KMS-11 (cell line): ENCODE measurements at regions not wholly inside any gene's neighbourhood (a gene's known extent, or its start where the extent isn't known, plus 50 kb on each side); places are given as distances from the start of the nearest gene placed in this dataset.

Experiments
- H2AFZ ChIP-seq: fragments of 200-600 bp; sonication (generic); 2 replicates; pipeline ENCODE4 v1.6.1; 2016; ENCODE audit warnings: antibody characterized with exemption, mixed run types, low read depth
- H3K27ac ChIP-seq: fragments of 200-600 bp; sonication (generic); 2 replicates; pipeline ENCODE4 v1.6.1; 2016; ENCODE audit warnings: mild to moderate bottlenecking, mixed run types
- H3K27me3 ChIP-seq: fragments of 200-600 bp; sonication (generic); 2 replicates; pipeline ENCODE4 v1.6.1; 2017; ENCODE audit warnings: mild to moderate bottlenecking, low read depth, mixed run types, moderate library complexity; ENCODE audit not compliant: insufficient read depth
- H3K36me3 ChIP-seq: fragments of 200-600 bp; sonication (generic); 2 replicates; pipeline ENCODE4 v1.6.1; 2017; ENCODE audit warnings: mild to moderate bottlenecking, mixed run types; ENCODE audit not compliant: insufficient read depth
- H3K4me1 ChIP-seq: fragments of 200-600 bp; sonication (generic); 2 replicates; pipeline ENCODE4 v1.6.1; 2016; ENCODE audit warnings: mild to moderate bottlenecking, low read depth, mixed run types; ENCODE audit not compliant: poor library complexity, severe bottlenecking
- H3K4me2 ChIP-seq: fragments of 200-600 bp; sonication (generic); 2 replicates; pipeline ENCODE4 v1.7.0; 2016; ENCODE audit warnings: mild to moderate bottlenecking, mixed run types
- H3K4me3 ChIP-seq: fragments of 200-600 bp; sonication (generic); IDR thresholded peaks from 2 replicates; pipeline ENCODE4 v1.6.1; 2017; ENCODE audit warnings: low read depth, low read length, mixed read lengths; ENCODE audit not compliant: insufficient read depth
- H3K79me2 ChIP-seq: fragments of 200-600 bp; sonication (generic); 2 replicates; pipeline ENCODE4 v1.6.1; 2016; ENCODE audit warnings: low read depth, mixed run types; ENCODE audit not compliant: insufficient read depth
- H3K9ac ChIP-seq: fragments of 200-600 bp; sonication (generic); 2 replicates; pipeline ENCODE4 v1.6.1; 2016; ENCODE audit warnings: mild to moderate bottlenecking, mixed run types
- H4K20me1 ChIP-seq: fragments of 200-600 bp; sonication (generic); 2 replicates; pipeline ENCODE4 v1.6.1; 2016; ENCODE audit warnings: mild to moderate bottlenecking, mixed run types; ENCODE audit not compliant: insufficient read depth
- TF ChIP-seq, protein P1 (sequence below): fragments of 200-600 bp; sonication (generic); conservative IDR thresholded peaks from 2 replicates; pipeline ENCODE4 v1.6.1; 2017; ENCODE audit warnings: low read depth, mild to moderate bottlenecking, antibody characterized with exemption, low read length, moderate library complexity, mixed read lengths

DNA sequence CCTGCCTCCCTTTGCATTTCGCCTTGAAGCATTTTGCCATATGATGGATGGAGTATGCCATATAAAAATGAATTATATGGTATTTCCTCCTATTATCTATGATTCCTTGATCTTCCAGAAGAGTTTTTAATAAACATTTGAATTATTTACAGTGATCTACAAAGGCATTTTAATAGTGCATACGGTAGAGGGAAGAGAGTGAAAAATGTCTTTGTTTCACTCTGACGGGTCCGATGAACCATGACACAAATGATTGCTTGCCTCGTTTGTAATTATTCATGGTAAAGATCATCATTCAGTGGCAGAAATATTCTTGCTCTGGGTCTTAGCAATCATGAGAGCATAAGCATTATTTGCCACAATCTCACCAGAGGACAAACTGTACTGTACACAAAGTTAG, 1010.9 kb downstream of the NTRK3 start:
- Histone ChIP-seq H3K4me3 (no peak overlapping the region), H3K9ac (no peak overlapping the region), H3K27ac (no peak overlapping the region), H3K79me2 (no peaks in the 10 kb centered on the region), H3K4me2 (no peak overlapping the region), H3K27me3 (no peaks in the 10 kb centered on the region), H3K4me1 (no peaks in the 10 kb centered on the region), H3K36me3 (no peaks in the 10 kb centered on the region), H4K20me1 (no peaks in the 10 kb centered on the region), H2AFZ (no peak overlapping the region)
- TF ChIP-seq, protein P1, sequence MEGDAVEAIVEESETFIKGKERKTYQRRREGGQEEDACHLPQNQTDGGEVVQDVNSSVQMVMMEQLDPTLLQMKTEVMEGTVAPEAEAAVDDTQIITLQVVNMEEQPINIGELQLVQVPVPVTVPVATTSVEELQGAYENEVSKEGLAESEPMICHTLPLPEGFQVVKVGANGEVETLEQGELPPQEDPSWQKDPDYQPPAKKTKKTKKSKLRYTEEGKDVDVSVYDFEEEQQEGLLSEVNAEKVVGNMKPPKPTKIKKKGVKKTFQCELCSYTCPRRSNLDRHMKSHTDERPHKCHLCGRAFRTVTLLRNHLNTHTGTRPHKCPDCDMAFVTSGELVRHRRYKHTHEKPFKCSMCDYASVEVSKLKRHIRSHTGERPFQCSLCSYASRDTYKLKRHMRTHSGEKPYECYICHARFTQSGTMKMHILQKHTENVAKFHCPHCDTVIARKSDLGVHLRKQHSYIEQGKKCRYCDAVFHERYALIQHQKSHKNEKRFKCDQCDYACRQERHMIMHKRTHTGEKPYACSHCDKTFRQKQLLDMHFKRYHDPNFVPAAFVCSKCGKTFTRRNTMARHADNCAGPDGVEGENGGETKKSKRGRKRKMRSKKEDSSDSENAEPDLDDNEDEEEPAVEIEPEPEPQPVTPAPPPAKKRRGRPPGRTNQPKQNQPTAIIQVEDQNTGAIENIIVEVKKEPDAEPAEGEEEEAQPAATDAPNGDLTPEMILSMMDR = no peak

DNA sequence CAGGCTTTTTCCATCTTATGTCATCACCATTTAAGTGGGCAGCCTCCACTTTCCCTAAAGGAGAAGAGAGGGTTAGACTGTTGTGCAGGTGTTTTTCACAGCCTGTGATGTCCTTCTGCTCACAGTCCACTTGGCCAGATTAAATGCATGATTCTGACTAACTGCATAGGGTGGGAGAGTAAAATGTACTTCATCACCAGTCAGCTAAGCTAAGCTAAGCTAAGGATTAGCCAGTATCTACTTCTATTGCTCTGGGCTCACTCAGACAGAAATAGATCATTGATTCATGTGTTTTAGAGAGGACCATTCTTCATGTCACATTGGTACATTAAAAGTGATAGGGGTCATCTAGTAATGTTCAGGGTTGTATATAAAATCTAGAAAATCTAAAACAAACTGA, 1013.1 kb downstream of the NTRK3 start:
- H4K20me1 ChIP-seq = no peaks in the 10 kb centered on the region
- no peaks in the 10 kb centered on the region for H3K4me1 ChIP-seq
- no peak overlapping the region for H3K4me3 ChIP-seq
- no peak overlapping the region for H3K4me2 ChIP-seq
- no peaks in the 10 kb centered on the region for H3K27me3 ChIP-seq
- no peak overlapping the region for H3K27ac ChIP-seq
- no peak overlapping the region for H2AFZ ChIP-seq
- TF ChIP-seq, protein P1 = no peak
- no peak overlapping the region for H3K9ac ChIP-seq
- H3K79me2 ChIP-seq = no peaks in the 10 kb centered on the region
- no peaks in the 10 kb centered on the region for H3K36me3 ChIP-seq

DNA sequence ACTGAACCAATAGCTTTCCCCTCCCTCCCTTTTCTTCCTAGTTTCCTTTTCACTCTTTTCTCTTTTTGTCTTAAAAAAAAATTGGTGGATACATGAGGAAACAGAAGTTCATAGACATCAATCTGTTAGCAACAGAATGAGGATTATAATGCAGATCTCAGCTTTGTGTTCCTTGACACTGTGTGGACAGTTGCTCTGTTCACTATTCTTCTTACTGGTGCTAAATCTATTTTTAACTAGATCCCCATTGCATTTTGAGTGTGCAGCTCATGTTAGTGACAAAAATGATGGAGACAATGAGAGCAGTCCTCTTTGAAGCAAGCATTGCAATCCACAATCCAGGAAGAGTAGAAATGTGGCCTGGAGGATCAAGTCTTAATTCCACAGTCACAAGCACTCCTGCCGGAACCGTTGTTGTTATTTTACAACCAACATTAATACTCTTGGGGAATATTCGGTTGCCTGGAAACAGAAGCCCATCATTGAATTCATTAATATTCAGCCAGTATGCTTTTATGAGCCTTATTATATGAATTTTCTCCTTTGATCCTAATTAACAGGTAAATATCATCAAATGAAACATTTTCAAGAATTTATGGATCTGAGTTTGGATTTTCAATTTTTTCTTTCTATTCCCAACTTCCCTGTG, 1016.8 kb downstream of the NTRK3 start:
- Histone ChIP-seq H3K79me2 (no peaks in the 10 kb centered on the region), H3K36me3 (no peaks in the 10 kb centered on the region), H3K27ac (no peak overlapping the region), H4K20me1 (no peaks in the 10 kb centered on the region), H3K27me3 (no peaks in the 10 kb centered on the region), H2AFZ (no peak overlapping the region), H3K4me2 (no peak overlapping the region), H3K4me1 (no peaks in the 10 kb centered on the region), H3K4me3 (no peak overlapping the region), H3K9ac (no peak overlapping the region)
- TF ChIP-seq, protein P1 = no peak

DNA sequence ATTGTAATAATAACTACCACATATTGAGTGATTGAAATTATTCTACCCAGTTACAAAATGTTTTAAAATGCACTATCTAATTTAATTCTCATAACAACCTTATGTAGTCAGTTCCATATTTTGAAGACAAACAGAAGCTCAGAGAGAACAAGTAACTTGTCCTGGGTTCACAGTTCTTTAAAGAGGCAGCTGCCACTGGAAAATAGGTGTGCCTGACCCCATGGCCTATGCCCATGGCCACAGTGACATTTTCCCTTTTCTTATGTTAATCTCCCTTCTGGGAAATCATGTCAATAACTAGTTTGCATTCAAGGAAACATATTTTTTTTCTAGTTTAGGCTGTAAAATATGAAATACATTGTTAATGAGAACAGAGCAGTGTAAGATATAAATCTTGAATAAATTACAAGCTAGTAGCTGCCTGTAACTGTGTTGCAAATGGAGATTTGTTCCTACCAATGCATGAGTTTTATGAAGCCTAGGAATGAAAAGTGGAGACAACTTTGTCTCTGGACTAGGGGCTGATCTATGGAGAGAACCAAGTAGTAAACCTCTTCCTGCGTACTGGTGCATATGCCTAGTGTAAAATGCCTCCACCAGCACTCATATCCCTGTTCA, 1018.0 kb downstream of the NTRK3 start:
- Histone ChIP-seq H3K27me3 (no peaks in the 10 kb centered on the region), H3K4me2 (no peak overlapping the region), H3K79me2 (no peaks in the 10 kb centered on the region), H4K20me1 (no peaks in the 10 kb centered on the region), H3K4me1 (no peaks in the 10 kb centered on the region), H2AFZ (no peak overlapping the region), H3K9ac (no peak overlapping the region), H3K27ac (no peak overlapping the region), H3K36me3 (no peaks in the 10 kb centered on the region), H3K4me3 (no peak overlapping the region)
- TF ChIP-seq, protein P1 = no peak
